Endothelial cell of umbilical vein (primary cell): ENCODE measurements at regions not wholly inside any gene's neighbourhood (a gene's known extent, or its start where the extent isn't known, plus 50 kb on each side); places are given as distances from the start of the nearest gene placed in this dataset.

ENCODE experiments used
- EZH2 ChIP-seq: IDR thresholded peaks from 2 replicates; pipeline ENCODE4 v1.6.1; 2012; ENCODE audit warnings: borderline replicate concordance, low read depth, mild to moderate bottlenecking, moderate library complexity, low read length, inconsistent platforms; ENCODE audit not compliant: severe bottlenecking
- FOS ChIP-seq: IDR thresholded peaks from 2 replicates; pipeline ENCODE4 v1.6.1; 2011; ENCODE audit warnings: mild to moderate bottlenecking, low read length, moderate library complexity, borderline replicate concordance; ENCODE audit not compliant: insufficient read depth
- GATA2 ChIP-seq: IDR thresholded peaks from 2 replicates; pipeline ENCODE4 v1.7.0; 2011; ENCODE audit warnings: low read depth, mild to moderate bottlenecking, moderate library complexity, mixed read lengths, low read length; ENCODE audit not compliant: insufficient read length, insufficient read depth
- JUN ChIP-seq: IDR thresholded peaks from 2 replicates; pipeline ENCODE4 v1.6.1; 2011; ENCODE audit warnings: borderline replicate concordance, low read depth; ENCODE audit not compliant: insufficient read length, insufficient read depth
- MYC ChIP-seq: IDR thresholded peaks from one replicate; pipeline ENCODE4 v1.6.1; 2011; ENCODE audit warnings: mild to moderate bottlenecking, low read depth, low read length
- POLR2A ChIP-seq: IDR thresholded peaks from 2 replicates; pipeline ENCODE4 v1.6.1; 2012; ENCODE audit warnings: low read depth, mild to moderate bottlenecking, control low read depth, low read length
- POLR2AphosphoS5 ChIP-seq: IDR thresholded peaks from 2 replicates; pipeline ENCODE4 v1.6.1; 2012; ENCODE audit warnings: low read depth, mild to moderate bottlenecking, control low read depth, low read length, moderate library complexity; ENCODE audit not compliant: insufficient read depth
- TF ChIP-seq, protein P1 (sequence below), 2 donors: IDR thresholded peaks; 1 replicate in 1 of 2; 2 replicates in 1 of 2; pipeline ENCODE4 v1.5.1; 2011; ENCODE audit warnings: low read length in 2 of 2, mild to moderate bottlenecking in 2 of 2, moderate library complexity in 2 of 2, control low read depth in 1 of 2, inconsistent platforms in 1 of 2, low read depth in 1 of 2; ENCODE audit not compliant: insufficient read depth in 1 of 2; ENCODE audit errors: extremely low read depth in 1 of 2

DNA sequence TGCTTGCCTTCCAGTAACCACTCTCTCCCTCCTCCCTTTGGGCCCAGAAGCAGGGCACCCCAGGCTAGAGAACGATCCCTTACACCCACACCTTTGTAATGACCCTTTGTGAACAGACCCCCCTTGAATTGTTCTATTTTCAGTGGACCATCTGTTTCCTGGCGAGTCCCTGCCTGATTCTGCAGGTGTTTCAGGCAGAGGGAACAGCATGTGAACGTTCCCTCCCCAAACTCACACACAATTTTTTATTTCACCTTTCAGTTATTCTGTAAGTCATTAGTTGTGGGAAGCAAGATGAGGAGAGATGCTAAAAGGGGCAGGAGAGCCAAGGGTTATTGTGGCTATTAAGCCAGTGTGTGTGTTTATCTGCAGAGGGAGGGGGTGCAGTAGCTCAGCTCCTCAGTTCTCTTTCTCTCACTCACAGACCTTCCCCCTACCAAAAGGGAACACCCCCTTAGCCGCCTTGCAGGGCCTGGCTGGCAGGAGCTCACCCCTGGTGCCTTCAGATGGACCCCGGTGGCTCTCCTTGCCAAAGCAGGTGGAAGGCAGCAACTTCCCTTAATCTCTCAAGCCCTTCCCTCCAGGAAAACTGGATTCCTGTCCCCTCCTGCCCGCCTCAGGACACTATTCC is 64.8 kb upstream of the SPON1 start:
- TF ChIP-seq, protein P1, sequence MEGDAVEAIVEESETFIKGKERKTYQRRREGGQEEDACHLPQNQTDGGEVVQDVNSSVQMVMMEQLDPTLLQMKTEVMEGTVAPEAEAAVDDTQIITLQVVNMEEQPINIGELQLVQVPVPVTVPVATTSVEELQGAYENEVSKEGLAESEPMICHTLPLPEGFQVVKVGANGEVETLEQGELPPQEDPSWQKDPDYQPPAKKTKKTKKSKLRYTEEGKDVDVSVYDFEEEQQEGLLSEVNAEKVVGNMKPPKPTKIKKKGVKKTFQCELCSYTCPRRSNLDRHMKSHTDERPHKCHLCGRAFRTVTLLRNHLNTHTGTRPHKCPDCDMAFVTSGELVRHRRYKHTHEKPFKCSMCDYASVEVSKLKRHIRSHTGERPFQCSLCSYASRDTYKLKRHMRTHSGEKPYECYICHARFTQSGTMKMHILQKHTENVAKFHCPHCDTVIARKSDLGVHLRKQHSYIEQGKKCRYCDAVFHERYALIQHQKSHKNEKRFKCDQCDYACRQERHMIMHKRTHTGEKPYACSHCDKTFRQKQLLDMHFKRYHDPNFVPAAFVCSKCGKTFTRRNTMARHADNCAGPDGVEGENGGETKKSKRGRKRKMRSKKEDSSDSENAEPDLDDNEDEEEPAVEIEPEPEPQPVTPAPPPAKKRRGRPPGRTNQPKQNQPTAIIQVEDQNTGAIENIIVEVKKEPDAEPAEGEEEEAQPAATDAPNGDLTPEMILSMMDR (IDR thresholded peaks at IDR 0.05; ENCODE audit: extremely low read depth in 1 of 2, insufficient read depth in 1 of 2, low read depth in 1 of 2, low read length in 2 of 2) = no peak
- TF ChIP-seq POLR2AphosphoS5 = no peak
- TF ChIP-seq POLR2A = no peak
- TF ChIP-seq EZH2 = no peak
- TF ChIP-seq GATA2 = no peak
- no peak for TF ChIP-seq FOS
- TF ChIP-seq JUN = no peak
- no peak for TF ChIP-seq MYC
